ACHN (cell line): ENCODE measurements at regions not wholly inside any gene's neighbourhood (a gene's known extent, or its start where the extent isn't known, plus 50 kb on each side); places are given as distances from the start of the nearest gene placed in this dataset.
"Not testable (repeated sequence)": the region's sequence is repeated elsewhere in the genome, so short reads cannot be mapped to it uniquely, and the experiment has no call there.

Source experiments
- DNase-seq: peaks from one replicate; pipeline ENCODE4 v3.0.0-alpha.2; 2015
- in situ Hi-C: cut with HindIII; loops from 2 replicates; pipeline ENCODE4 v1.10.0; 2017; ENCODE audit warnings: low sequenced_read_pairs, low pct_ligation_motif_present, low pct_unique_long_range_greater_than_20kb

DNA sequence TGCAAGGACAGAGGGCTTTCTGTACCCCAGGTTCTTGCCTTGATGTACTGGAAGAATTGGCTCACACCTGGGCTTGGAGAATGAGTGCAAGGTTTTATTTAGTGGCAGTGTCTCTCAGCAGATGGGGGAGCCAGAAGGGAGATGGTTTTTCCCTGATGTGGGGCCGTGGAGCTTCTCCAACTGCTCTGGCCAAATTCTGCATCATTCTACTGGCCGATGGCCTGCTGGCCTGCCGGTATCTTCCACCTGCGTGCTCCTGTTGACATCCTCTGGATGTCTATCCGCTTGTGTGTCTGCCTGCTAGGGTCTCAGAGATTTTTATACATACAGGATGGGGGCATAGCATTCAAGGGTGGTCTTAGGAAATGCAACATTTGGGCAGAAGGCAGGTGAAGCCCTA lies 466.5 kb upstream of the ZNF337 start:
- in situ Hi-C loops, DNase-seq: not testable (repeated sequence)

DNA sequence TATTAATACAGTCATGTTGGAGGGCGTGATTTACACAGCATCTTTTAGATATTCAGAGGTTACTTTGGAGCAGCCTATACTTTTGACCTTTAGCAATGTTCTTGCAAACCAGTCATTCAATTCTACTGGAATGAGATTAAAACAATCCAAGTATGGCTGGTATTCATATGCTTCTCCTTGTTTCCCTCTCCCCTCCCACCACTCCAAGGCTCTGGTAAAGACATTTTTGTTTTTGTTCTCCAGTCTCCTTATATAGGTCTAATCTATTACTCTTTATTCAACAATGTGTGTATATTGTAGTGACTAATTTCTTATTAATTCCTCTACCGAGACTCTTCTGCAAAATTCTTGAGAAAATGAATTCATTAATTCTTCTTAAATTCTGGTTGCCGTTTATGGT lies 465.1 kb upstream of the ZNF337 start:
- DNase-seq, in situ Hi-C loops: not testable (repeated sequence)

DNA sequence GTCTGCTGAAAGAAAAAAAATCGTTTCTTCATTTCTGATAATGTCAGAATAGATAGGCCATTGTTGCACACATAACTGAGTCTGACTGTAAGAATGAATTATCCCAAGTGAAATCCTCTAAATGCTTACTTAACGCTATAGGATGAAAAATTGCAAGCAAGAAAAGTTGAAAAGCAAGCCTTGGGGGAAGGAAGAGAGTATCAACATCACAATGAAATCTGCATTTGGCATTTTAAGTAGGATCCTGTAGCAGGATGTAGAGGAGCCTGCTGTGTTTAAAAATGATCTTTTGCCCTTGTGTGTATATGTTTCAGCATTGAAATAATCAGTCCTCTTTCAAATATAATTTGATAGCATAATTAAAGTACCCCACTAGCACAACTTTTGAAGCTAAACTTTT lies 464.3 kb upstream of the ZNF337 start:
- DNase-seq, in situ Hi-C loops: not testable (repeated sequence)

DNA sequence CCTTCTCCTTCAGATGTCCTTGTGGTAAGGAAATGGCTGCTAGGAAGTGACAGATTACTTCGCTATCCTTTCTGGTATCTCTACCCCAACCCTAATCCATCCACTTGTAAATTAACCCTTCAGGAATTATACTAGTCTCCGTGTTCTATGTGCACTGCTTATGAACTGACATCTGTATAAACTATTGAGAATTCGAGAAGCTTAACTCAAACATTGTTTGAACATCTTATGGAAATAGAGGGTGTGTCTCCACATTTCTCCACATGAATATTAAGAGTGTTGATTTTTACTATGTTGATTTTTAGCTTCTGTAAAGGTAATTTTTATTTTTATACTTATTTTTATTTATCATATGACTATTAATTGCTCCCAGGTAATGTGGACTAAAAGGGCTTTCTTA lies 457.6 kb upstream of the ZNF337 start:
- in situ Hi-C loops, result no loop called here
- DNase-seq, result no peak

DNA sequence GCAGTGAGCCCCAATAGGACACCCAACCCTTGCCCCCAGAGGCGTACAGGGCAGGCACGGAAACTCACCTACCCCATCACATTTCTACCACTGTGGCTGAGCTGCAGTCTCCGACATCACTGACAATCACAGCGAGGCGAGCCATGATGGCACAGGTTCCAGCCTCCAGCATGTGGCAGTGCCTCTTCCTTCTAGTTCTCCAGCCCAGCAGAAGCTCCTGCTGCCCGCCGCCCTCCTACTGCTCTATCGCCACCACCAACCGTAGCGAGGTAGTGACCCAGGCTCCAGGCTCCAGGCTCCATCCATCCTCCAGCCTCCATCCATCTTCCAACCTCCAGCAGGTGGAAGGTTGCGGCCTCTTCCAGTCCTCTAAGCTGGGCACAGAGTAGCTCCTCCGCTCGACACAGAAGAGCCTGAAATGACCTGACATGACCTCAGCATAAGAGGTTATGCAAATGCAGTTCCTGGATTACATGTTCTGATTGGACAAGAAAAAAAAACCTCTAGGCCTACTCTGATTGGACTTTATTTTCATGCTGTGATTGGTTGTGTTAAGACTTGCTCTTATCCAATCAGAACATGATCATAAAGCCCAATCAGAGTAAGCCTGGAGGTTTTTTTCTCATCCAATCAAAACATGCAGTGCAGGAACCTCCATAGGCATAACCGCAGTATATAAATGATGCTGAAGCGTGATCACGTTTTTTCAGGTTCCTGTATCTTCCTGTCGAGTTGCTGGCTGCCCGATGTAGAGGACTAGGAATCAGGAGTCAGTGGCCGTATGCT lies 438.9 kb upstream of the ZNF337 start:
- in situ Hi-C loops, result no loop called here

DNA sequence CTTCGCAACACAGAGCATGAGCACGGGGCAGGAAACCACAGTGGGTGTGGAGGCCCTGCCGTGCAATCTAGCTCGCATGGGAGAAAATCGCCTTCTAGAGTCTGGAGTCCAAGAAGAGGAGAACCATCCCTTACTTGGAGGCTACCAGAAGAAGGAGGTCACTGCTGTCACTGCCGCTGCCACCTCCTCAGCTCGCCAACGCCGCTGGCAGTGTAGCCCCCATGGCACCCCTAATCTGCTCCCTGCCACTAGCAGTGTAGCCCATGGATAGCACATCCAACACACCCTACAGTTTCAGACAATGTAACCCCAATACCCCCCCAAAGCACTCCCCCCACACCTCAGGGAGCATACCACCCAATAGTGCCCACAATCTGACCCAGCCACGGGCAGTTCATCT lies 438.0 kb upstream of the ZNF337 start:
- in situ Hi-C loops, result no loop called here
- DNase-seq, result no peak

More for the DNA sequence above, 438.9 kb upstream of the ZNF337 start:
- DNase-seq, result no peak

DNA sequence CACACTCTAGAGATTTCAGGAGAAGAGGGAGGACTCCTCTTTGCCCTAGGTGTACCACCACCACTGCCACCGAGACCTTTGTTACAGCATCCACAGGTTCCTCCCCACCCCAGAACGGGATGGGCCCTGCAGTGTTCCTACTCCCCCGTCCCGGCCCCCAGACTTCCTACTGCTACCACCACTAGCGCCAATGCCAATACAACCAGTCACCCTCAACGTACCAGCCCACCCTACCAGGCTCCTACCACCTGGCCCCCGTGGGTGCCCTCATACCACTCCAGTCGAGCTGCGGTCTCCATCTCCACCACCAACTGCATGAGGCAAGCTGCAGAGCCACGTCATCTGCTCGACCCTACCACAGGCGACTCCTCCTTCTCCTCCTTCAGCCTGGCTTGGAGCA lies 437.1 kb upstream of the ZNF337 start:
- DNase-seq, in situ Hi-C loops: not testable (repeated sequence)

DNA sequence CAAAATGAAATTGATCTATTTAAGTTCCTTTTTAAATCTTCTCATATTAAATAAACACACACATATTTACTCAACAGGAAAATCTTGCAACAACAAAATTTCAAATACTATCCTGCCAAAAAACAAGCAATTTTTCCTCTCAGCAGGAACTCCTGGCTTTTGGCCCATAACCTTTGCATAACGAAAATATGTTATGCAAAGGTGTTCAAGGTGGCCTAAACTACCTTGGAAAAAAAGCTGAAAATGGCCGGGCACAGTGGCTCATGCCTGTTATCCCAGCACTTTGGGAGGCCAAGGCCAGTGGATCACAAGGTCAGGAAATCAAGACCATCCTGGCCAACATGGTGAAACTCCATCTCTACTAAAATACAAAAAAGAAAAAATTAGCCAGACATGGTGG lies 424.3 kb upstream of the ZNF337 start:
- DNase-seq, in situ Hi-C loops: not testable (repeated sequence)

DNA sequence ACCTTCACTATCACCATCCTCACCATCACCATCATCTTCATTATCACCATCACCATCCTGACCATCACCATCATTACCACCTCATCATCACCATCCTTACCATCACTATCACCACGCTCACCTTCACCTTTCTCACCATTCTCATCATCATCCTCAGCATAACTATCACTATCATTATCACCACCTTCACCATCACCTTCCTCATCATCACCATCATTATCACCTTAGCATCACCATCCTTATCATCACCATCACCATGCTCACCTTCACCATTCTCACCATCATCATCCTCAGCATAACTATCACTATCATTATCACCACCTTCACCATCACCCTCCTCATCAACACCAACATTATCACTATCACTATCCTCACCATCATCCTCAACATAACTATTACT lies 397.8 kb upstream of the ZNF337 start:
- in situ Hi-C loops, DNase-seq: not testable (repeated sequence)

DNA sequence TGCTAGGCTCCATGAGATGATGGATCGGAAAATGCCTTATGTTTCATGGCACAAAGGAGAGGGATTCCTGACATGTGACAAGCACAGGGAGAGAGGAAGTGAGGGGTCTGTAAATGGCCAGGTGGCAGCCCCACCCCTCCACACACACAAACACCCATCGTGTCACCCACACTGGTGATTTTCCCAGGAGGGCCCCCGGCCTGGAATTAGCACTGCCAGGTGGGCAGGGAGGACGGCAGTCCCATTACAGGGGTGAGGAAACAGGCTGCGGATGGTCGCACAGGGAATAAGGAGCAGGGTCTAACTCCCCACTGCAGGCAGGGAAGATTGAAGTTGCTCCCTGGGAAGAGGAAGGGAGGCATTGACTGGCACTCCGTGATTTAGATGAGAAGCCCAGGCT lies 395.3 kb upstream of the ZNF337 start:
- in situ Hi-C loops, DNase-seq: not testable (repeated sequence)

DNA sequence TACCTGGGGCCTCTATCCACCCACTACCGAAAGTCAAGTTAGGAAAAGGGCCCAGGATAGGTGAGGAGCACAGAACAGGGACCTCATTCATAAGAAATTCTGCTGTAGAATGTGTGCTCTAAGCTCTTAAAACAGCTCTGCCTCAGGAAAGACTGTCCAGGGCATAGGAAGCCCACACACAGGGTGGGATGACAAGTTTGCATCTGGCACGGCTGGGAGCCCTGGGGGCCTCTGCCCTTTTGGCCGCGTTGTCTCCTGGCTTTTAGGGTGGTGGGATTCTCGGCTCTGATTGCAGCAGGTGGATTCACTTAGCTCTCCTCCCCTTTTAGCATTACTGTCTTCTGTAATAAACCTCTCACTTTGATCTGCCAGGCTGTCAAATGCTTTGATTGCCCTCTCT lies 389.5 kb upstream of the ZNF337 start:
- in situ Hi-C loops, DNase-seq: not testable (repeated sequence)

DNA sequence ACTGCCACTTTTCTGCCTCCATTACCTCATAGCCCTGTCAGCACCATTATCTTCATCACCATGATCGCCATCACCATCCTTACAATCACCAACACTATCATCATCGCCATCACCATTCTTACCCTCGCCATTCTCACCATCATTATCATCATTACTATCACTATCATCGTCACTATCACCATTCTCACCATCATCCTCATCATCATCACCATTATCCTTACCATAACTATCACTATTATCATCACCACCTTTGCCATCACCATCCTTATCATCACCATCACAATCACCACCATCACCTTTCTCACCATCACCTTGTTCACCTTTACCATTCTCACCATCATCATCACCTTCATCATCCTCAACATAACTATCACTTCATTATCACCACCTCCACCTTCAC lies 377.3 kb upstream of the ZNF337 start:
- DNase-seq, in situ Hi-C loops: not testable (repeated sequence)

DNA sequence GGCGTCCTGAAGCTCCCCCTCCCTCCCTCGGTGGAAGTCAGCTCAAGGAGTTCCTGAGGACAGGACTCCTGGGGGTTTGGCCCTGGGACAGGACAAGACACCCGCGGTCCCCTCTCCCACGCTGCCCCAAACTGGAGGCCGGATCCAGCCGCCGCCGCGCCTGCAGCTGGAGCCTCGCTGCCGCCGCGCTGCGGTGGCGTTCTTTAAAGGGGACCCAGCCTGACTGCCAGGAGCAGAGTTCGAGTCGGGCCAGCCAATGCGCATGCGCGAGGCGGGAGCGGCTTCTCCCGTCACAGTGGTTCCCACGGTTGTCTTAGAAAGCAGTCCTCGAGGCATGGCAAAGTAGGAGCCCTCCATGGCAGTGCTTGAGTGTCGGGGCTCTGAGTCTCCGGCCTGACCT lies 362.7 kb upstream of the ZNF337 start:
- DNase-seq, in situ Hi-C loops: not testable (repeated sequence)

DNA sequence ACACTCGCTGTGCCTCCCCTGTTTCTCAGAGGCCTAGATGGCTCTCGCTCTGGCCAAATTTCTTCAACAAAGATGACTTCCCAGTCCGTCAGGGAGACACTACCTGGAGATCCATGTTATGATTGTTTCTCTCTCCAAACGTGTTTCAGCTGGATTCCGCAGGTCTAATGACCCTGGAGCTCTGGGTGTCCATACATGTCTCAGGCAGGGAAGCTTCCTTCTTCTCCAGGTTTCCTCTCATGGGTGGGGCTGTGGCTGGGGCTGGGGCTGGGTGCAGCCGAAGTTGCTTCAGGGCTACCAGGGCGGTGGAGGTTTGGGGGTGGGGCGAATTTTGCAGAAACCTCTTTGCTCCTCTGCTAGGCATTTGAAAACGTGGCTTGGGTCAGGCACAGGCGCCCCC lies 361.8 kb upstream of the ZNF337 start:
- in situ Hi-C loops, DNase-seq: not testable (repeated sequence)

DNA sequence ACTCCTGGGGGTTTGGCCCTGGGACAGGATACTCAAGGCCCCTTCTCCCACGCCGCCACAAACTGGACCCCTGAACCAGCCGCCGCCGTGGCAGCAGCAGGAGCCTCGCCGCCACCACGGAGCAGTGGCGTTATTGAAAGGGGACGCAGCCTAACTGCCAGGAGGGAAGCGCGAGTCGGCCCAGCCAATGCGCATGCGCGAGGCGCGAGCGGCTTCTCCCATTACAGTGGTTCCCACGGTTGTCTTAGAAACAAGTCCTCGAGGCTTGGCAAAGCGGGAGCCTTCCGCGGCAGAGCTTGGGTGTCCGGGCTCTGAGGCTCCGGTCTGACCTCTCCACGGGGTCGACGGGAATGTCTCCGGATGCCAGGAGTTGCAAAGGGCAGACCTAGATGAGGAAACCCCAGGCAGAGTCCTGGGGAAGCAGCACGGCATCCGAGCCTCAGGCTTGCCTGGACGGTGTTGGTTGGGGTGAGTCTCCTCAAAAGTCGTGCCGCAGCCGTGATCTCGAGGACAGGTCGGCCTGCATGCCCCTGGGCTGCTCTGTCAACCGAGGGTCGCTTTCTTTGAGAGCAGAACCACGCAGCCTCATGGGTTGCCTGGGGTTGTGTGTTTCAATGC lies 360.6 kb upstream of the ZNF337 start:
- in situ Hi-C loops, DNase-seq: not testable (repeated sequence)

DNA sequence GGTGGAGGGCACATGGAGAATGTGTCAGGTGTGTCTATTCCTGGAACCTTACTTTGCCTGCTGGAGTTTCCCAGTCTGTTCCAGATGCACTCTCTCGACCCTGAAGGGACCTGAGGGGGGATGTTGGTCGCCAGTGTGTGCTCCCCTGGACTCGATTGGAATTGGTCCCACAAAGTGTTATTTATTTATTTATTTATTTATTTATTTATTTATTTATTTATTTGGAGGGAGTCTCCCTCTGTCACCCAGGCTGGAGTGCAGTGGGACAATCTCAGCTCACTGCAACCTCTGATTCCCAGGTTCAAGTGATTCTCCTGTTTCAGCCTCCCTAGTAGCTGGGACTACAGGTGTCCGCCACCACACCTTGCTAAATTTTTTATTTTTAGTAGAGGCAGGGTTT lies 329.1 kb upstream of the ZNF337 start:
- DNase-seq, in situ Hi-C loops: not testable (repeated sequence)

DNA sequence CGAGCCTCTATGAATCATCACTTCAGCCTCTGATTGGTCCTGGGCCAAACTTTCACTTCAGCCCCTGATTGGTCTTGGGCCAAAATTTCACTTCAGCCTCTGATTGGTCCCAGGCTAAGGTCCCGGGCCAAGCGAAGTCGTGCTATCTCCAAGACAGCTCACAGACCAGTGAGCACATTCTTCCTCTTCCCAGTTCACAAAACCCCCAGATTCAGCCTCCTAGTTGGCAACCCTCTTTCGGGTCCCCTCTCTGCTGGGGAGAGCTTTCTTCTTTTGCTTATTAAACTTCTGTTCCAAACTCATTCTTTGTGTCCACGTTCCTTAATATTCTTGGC lies 314.3 kb upstream of the ZNF337 start:
- DNase-seq, in situ Hi-C loops: not testable (repeated sequence)

DNA sequence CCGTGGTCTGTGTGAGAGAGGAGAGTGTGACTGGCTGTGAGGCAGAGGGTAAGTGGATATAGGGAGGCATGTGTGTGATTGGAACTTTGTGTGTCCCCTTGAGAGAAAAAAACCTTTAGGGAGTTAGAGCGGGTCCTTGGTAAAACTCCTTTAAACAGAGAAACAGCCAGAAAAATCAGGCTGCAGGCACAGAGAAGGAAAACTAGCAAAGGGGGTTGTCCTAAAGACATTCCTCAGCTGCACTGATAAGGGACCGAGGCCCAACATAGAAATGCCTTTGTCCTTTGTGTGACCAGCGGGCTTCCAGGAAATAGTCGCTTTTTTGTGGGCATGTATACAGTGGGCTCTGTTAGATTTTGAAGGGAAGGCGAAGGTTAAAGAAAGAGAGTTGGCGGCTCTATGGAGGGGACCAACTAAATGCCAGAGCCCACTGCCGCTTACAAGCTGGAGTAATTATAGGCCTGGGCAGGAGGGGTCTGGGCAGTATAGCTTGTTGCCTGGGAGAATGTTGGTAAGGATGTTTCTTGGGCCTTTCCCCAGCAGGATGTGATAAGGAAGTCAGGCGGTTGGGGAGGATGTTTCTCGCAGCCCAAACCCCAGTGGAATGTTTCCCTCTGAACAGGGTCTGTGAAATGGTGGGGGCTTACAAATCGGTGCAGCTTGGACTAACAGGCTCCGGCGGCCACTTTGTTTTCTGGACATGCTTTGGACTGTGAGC lies 313.7 kb upstream of the ZNF337 start:
- in situ Hi-C loops, result not testable (repeated sequence)
- peak; percentile 0 for DNase-seq

DNA sequence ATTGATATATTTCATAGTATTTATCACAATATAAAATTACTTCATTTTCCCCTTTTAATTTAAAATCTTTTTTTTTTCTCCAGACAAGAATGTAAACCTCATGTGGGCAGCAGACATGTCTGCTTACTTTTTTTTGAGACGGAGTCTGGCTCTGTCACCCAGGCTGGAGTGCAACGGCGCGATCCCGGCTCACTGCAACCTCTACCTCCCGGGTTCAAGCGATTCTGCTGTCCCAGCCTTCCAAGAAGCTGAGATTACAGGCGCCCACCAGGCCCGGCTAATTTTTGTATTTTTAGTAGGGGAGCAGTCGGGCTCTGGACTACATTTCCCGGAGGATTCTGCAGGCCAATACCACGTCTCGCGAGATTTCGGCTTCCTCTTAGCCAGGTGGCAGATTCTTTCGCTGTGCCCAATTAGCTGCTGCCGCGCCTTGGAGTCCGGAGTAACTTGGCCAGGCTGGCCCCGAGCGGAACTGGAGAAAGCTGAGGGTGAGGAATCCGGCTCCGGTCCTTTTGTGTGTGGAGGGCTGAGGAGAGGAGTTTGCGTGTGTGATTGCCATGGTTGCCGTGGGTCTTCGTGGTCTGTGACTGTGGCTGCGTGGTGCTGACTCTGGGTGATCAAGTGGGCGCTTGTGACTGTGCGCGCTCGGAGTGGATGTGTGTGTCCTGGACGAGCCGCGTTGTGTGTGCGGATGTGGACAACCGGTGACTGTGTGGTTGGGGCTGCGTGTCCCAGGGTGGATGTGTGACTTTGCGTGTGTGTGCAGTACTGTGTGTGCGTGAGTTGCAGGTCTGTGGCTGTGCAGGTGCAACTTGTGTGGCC lies 313.0 kb upstream of the ZNF337 start:
- DNase-seq, in situ Hi-C loops: not testable (repeated sequence)
